DND-41 (cell line): ENCODE measurements at regions not wholly inside any gene's neighbourhood (a gene's known extent, or its start where the extent isn't known, plus 50 kb on each side); places are given as distances from the start of the nearest gene placed in this dataset.

Source experiments
- CTCF ChIP-seq: IDR thresholded peaks from 2 replicates; pipeline ENCODE4 v1.5.1; 2012; ENCODE audit warnings: borderline replicate concordance, low read length, moderate library complexity, mild to moderate bottlenecking; ENCODE audit not compliant: poor library complexity, severe bottlenecking; ENCODE audit errors: extremely low read depth
- EZH2 ChIP-seq: IDR thresholded peaks from 3 replicates; pipeline ENCODE4 v1.6.1; 2012; ENCODE audit warnings: borderline replicate concordance, low read depth, mild to moderate bottlenecking, moderate library complexity, low read length, inconsistent platforms; ENCODE audit not compliant: severe bottlenecking

- TF ChIP-seq EZH2 (no peak), CTCF (no peak)
These were observed 380.9 kb upstream of the STXBP6 start for GRCh38 chr14:25430808-25431207.
